Neuron (in vitro differentiated cells): ENCODE measurements at regions not wholly inside any gene's neighbourhood (a gene's known extent, or its start where the extent isn't known, plus 50 kb on each side); places are given as distances from the start of the nearest gene placed in this dataset.

Experiments
- H2AFZ ChIP-seq: one replicate; pipeline ENCODE4 v1.6.1; 2013; ENCODE audit warnings: low read depth, mild to moderate bottlenecking, inconsistent platforms, low read length, moderate library complexity
- H3K27me3 ChIP-seq: one replicate; pipeline ENCODE4 v1.6.1; 2013; ENCODE audit warnings: low read length; ENCODE audit not compliant: insufficient read depth
- H3K36me3 ChIP-seq: one replicate; pipeline ENCODE4 v1.6.1; 2013; ENCODE audit warnings: low read length; ENCODE audit not compliant: insufficient read depth
- H3K4me1 ChIP-seq: one replicate; pipeline ENCODE4 v1.6.1; 2013; ENCODE audit warnings: low read length; ENCODE audit not compliant: insufficient read depth
- H3K4me3 ChIP-seq: 2 replicates; pipeline ENCODE4 v1.5.1; 2013; ENCODE audit warnings: mild to moderate bottlenecking, low read length, moderate library complexity
- H3K9me3 ChIP-seq: one replicate; pipeline ENCODE4 v1.6.1; 2013; ENCODE audit warnings: low read length

- Histone ChIP-seq H3K9me3 (no peaks in the 10 kb centered on the region), H3K4me1 (no peaks in the 10 kb centered on the region), H2AFZ (no peak overlapping the region), H3K36me3 (no peaks in the 10 kb centered on the region), H3K4me3 (no peak overlapping the region), H3K27me3 (peaks cover 84% of the 10 kb centered on the region)
Measured at GRCh38 chr10:100683545-100684300, 61.7 kb upstream of the PAX2 start.

GRCh38 chr10:100684688-100685235 is 60.6 kb upstream of the PAX2 start:
- H3K27me3 ChIP-seq, result peaks cover 87% of the 10 kb centered on the region
- no peaks in the 10 kb centered on the region for H3K9me3 ChIP-seq
- H2AFZ ChIP-seq, result no peak overlapping the region
- no peaks in the 10 kb centered on the region for H3K36me3 ChIP-seq
- H3K4me3 ChIP-seq, result no peak overlapping the region
- no peaks in the 10 kb centered on the region for H3K4me1 ChIP-seq

GRCh38 chr10:100685331-100685730 is 60.1 kb upstream of the PAX2 start:
- Histone ChIP-seq H3K4me1 (no peaks in the 10 kb centered on the region), H3K27me3 (peaks cover 85% of the 10 kb centered on the region), H3K9me3 (no peaks in the 10 kb centered on the region), H2AFZ (no peak overlapping the region), H3K36me3 (no peaks in the 10 kb centered on the region), H3K4me3 (no peak overlapping the region)

GRCh38 chr10:100687143-100688003 is 58.0 kb upstream of the PAX2 start:
- no peaks in the 10 kb centered on the region for H3K4me1 ChIP-seq
- no peaks in the 10 kb centered on the region for H3K9me3 ChIP-seq
- H3K4me3 ChIP-seq, result no peak overlapping the region
- H2AFZ ChIP-seq, result no peak overlapping the region
- H3K36me3 ChIP-seq, result no peaks in the 10 kb centered on the region
- H3K27me3 ChIP-seq, result peaks cover 78% of the 10 kb centered on the region

DNA sequence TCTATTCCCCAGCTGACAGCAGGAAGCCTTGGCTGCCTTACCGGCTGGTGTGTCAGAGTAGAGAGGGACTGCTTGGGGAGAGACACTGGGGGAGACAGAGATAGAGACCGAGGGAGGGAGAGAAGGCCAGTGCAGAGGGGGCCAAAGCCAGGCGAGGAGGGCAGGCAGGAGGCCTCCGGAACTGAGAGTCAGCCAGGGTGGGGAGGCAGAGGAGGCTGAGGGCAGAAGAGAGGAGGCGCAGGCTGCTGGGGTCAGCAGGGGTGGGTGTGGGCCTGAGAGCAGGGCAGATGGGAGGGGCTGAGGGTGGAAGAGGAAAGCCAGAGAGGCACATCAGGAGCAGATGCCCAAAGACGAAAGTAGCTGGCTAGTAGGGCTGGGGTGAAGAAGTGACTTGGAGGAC is 57.2 kb upstream of the PAX2 start:
- H3K4me1 ChIP-seq, result no peaks in the 10 kb centered on the region
- H3K36me3 ChIP-seq, result no peaks in the 10 kb centered on the region
- no peaks in the 10 kb centered on the region for H3K9me3 ChIP-seq
- no peak overlapping the region for H2AFZ ChIP-seq
- H3K27me3 ChIP-seq, result peaks cover 70% of the 10 kb centered on the region
- no peak overlapping the region for H3K4me3 ChIP-seq

DNA sequence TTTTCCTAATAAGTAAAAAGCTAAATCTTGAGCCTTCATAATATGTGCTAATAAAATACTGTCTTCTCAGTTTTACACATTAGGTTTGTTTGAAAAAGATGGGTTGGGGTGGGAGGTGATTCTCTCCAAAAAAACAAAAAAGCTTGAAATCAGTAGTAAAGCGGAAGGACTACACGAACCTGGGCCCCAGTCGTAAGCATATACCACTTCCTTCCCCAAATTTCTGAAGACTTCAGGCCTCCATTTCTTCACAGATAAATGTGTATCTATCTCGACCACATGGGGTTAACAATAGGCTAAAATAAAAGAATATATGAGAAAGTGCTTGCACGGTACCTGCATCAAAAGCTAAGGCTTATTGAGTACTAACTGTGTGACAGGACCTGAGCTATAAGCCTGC is 51.6 kb upstream of the PAX2 start:
- no peak overlapping the region for H2AFZ ChIP-seq
- H3K36me3 ChIP-seq, result no peaks in the 10 kb centered on the region
- no peak overlapping the region for H3K4me3 ChIP-seq
- H3K4me1 ChIP-seq, result no peaks in the 10 kb centered on the region
- peaks cover 51% of the 10 kb centered on the region for H3K27me3 ChIP-seq
- H3K9me3 ChIP-seq, result no peaks in the 10 kb centered on the region
